GM19455 (cell line): ENCODE measurements at regions not wholly inside any gene's neighbourhood (a gene's known extent, or its start where the extent isn't known, plus 50 kb on each side); places are given as distances from the start of the nearest gene placed in this dataset.

Source experiments
- ATAC-seq: cut with Tn5 transposase; IDR thresholded peaks from one replicate; pipeline ENCODE4 v1.9.1; 2021; ENCODE audit not compliant: unreplicated experiment

DNA sequence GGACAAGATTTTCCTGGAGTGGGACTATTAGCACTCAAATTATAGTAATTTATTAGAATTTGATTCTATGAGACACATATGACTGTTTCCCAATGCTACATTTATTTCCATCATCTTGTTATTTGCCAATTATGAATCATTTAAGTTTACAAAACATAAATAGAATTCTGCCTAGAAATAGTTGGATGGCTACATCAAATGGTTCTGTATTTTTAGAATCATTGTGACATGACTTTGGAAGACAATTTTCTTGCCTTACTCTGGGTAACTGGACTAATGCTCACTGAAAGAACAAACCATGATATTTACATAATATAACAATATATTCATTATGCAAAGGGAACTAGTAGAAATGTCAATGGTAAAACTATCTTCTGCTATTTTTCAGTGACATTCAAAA is 173.5 kb downstream of the ZIC1 start:
- ATAC-seq: no peak

GRCh38 chr3:147589016-147589415 is 179.9 kb downstream of the ZIC1 start:
- no peak for ATAC-seq

- ATAC-seq: no peak
Measured at GRCh38 chr3:147604136-147604535, 195.0 kb downstream of the ZIC1 start.

GRCh38 chr3:147613725-147614124 is 204.6 kb downstream of the ZIC1 start:
- ATAC-seq: peak; percentile 79

GRCh38 chr3:147614210-147614609 is 205.0 kb downstream of the ZIC1 start:
- no peak for ATAC-seq

GRCh38 chr3:147615035-147615434 is 205.9 kb downstream of the ZIC1 start:
- no peak for ATAC-seq

DNA sequence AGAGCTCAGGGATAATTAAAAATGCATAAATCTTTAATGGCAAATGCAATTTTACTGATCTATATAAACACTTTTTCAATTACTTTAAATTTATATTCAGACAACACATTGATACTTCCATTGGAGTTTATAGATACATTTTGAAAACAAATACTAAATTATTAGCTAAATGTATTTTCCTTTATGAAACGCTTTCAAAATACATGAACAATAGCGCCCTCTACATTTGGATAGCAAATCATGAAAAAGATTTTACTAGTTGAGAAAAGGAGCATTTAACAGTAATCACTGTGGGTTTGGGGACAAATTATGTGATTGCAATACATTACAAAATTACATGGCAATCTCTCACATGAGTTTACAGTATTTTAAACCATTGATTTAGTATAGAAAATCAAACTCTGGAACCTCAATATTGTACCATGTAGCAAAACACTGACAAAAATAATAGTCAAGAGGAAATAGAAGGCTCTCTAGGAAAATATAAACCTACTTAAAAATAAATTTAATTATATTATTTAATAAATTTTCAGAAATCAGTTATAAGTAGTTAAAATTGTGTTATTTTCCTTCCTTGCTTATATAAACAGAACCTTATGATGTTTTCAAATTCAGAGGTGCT is 207.9 kb downstream of the ZIC1 start:
- no peak for ATAC-seq

DNA sequence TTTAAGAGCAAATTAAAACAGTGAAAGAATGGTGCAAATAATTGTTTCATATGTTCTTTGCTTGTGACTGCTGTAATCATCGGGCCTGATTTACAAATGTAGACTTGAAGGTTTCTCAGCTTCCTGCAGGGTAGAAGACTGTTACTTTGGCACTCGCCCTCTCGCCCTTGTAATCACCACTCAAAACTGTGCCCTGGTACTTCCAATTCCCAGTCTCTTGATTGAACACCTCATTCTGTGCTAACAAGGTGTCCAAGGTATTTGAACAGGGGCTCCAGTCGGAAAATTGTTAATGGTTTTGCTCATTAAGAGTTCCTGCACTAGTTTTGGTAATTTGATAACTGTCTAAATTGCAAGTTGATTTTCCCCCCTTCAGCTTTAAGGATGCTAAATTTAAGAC is 209.5 kb downstream of the ZIC1 start:
- no peak for ATAC-seq

- no peak for ATAC-seq
Measured at GRCh38 chr3:147619921-147620560, 210.9 kb downstream of the ZIC1 start.

DNA sequence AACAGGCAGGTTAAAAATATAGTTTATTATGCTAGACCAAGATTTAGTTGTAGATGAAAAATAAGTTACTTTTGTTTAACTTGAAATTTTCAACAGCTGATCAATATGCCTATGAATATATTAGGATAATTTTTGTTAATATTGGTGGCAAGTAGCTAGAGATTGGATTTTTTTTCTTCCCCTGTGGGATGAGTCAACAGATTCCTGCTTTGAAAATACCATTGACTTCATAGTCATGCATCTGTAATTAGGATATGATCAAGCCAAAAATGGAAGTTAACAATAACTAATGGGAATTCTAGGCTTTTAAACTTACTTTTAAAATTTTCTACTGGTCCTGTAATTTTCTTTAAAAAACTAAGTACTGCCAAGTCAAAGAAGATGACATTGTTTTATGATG is 211.7 kb downstream of the ZIC1 start:
- no peak for ATAC-seq

DNA sequence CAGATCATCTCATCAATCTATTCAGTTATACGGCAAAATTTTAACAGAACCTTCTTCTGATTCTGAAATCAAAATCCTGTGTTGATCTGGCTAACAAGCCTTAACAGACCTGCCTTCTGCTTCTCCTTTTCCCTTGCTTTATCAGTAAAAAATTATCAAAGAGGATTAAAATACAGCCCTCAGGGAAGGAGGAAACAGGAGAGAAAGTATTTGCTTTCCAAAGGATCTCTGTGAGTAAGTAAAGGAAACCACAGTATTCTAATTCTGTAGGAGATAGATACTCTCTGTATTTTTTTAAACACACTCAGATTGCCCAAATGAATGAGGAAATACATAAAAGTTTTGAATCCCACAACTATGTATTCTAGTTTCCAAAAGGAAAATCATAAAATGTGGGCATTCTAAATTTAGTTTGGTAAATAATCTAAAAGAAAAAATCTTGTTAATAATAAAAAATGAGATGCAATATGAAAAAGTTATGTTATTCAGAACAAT is 221.8 kb downstream of the ZIC1 start:
- no peak for ATAC-seq

- no peak for ATAC-seq
Measured at GRCh38 chr3:147640781-147641180, 231.6 kb downstream of the ZIC1 start.

GRCh38 chr3:147645761-147646160 is 236.6 kb downstream of the ZIC1 start:
- no peak for ATAC-seq

- ATAC-seq: no peak
Measured at GRCh38 chr3:147649475-147649874, 240.3 kb downstream of the ZIC1 start.

GRCh38 chr3:147651107-147651778 is 242.1 kb downstream of the ZIC1 start:
- ATAC-seq: no peak

- ATAC-seq: no peak
Measured at GRCh38 chr3:147652651-147653366, 243.6 kb downstream of the ZIC1 start.

GRCh38 chr3:147653367-147653923 is 244.3 kb downstream of the ZIC1 start:
- no peak for ATAC-seq

DNA sequence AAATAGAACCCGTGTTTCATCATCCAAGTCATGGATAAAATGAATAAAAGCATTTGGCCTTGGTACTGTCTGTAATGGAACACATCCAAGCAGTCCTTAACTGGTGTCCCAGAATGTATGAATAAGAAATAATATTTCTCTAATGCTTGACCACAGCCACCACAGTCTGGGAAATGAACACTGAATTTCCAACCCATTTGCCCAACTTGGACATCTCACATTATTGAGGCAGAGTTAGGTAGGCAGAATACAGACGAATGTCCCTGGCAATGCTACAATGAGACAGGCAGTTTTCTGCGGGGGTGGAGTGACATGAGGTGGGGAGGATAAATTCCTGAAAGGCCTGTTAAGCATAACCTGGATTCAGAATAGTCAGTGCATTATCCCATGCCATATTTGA is 245.7 kb downstream of the ZIC1 start:
- ATAC-seq: no peak

GRCh38 chr3:147655236-147655635 is 246.1 kb downstream of the ZIC1 start:
- ATAC-seq: no peak

DNA sequence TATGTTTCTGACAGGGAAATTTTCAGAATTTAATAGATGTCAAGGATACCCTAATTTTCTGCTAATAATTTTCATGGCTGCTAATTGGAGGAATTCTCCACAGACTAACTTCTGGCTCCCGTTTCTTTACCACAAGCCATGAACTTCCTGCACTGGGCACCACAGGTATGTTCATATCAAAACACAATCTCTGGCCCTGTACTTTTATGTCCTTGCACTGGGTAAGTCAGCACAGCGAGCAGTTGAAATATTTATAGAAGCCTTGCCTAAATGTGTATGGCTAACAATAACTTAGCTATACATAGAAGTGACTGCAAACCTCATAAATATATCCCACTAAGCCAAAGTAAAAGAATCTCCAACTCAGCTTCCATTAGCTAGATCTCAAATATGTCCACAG is 246.9 kb downstream of the ZIC1 start:
- ATAC-seq: no peak

- no peak for ATAC-seq
Measured at GRCh38 chr3:147661916-147662315, 252.8 kb downstream of the ZIC1 start.
